22Rv1 (cell line): ENCODE measurements at regions not wholly inside any gene's neighbourhood (a gene's known extent, or its start where the extent isn't known, plus 50 kb on each side); places are given as distances from the start of the nearest gene placed in this dataset.

ENCODE experiments used
- CTCF ChIP-seq: fragments of 450-650 bp; IDR thresholded peaks from 2 replicates; pipeline ENCODE4 v1.5.1; 2017; ENCODE audit warnings: mild to moderate bottlenecking
- ZFX ChIP-seq: fragments of 450-650 bp; IDR thresholded peaks from 2 replicates; pipeline ENCODE4 v1.6.1; 2017; ENCODE audit warnings: antibody characterized with exemption, borderline replicate concordance

DNA sequence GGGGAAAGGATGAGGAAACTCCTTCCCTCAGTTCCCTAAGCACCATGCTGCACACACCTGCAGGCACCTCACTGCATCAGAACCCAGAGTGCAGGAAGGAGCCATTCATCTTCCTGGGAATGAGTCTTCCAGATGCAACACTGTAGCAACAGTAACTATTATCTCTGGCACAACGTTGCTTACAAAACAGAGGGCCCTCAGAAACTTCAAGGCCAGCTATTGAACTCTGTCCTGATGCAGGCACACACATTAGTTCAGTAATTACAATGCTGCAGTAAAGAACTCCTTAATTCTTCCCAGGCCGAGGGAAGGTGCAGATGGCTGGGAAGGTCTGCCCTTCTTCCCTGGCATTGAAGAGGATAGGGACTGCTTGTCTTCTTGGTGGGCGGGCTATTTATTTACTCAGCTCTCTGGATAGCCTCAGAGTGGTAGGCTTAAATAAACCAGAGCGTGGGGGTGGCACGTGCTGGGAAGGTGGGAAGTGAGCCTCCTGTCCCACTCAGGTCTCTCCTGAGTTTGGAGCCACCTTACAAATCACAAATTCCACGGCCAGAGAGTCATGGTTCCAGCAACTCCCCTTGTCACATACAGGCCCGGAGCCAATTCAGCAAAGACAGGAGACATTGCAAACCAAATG is 125.1 kb upstream of the JCAD start:
- TF ChIP-seq CTCF (no peak), ZFX (no peak)
